K562 (cell line): ENCODE measurements at regions not wholly inside any gene's neighbourhood (a gene's known extent, or its start where the extent isn't known, plus 50 kb on each side); places are given as distances from the start of the nearest gene placed in this dataset.

Source experiments
- CTCF ChIP-seq, 3 experiments: IDR thresholded peaks in 2 of 3; conservative IDR thresholded peaks in 1 of 3; 2 replicates each; pipeline ENCODE4 v1.5.1; 2011 to 2012; ENCODE audit warnings: low read length in 3 of 3, mild to moderate bottlenecking in 3 of 3, control low read depth in 2 of 3, improper control_type of control experiment in 1 of 3, inconsistent platforms in 1 of 3, low read depth in 1 of 3, mixed read lengths in 1 of 3, moderate library complexity in 1 of 3; ENCODE audit not compliant: insufficient read depth in 2 of 3
- DEAF1 ChIP-seq: fragments of 450-650 bp; formaldehyde crosslinking; IDR thresholded peaks from 2 replicates; pipeline ENCODE4 v1.4.0; 2020; ENCODE audit warnings: mild to moderate bottlenecking, moderate library complexity
- FOS ChIP-seq: IDR thresholded peaks from 3 replicates; pipeline ENCODE4 v1.6.1; 2011; ENCODE audit not compliant: insufficient read length; ENCODE audit errors: extremely low read depth
- KAT8 ChIP-seq: fragments of 450-650 bp; IDR thresholded peaks from 2 replicates; pipeline ENCODE4 v1.6.1; 2016; ENCODE audit warnings: low read depth, mild to moderate bottlenecking
- MYC ChIP-seq, 2 experiments: fragments of 250-450 bp in 1 of 2; sonication (Bioruptor Pico) in 1 of 2; IDR thresholded peaks; 2 replicates each; pipeline versions ENCODE4 v1.5.1 to v1.6.1; 2012 to 2021; ENCODE audit warnings: low read depth in 2 of 2, borderline replicate concordance in 1 of 2, improper control_type of control experiment in 1 of 2, low read length in 1 of 2, mild to moderate bottlenecking in 1 of 2, moderate library complexity in 1 of 2
- RAD21 ChIP-seq, 2 experiments: fragments of 250-450 bp in 1 of 2; fragments of 450-650 bp in 1 of 2; sonication (Bioruptor Pico) in 1 of 2; formaldehyde crosslinking in 1 of 2; IDR thresholded peaks in 1 of 2; conservative IDR thresholded peaks in 1 of 2; 2 replicates each; pipeline versions ENCODE4 v1.4.0 to v1.8.0; 2020 to 2022; ENCODE audit warnings: mild to moderate bottlenecking in 2 of 2, moderate library complexity in 1 of 2
- REST ChIP-seq, 2 experiments: fragments of 450-650 bp; formaldehyde crosslinking in 1 of 2; IDR thresholded peaks; 2 replicates each; pipeline versions ENCODE4 v1.4.0 to v1.6.1; 2014 to 2020; ENCODE audit warnings: mild to moderate bottlenecking in 2 of 2, borderline replicate concordance in 1 of 2, low read depth in 1 of 2
- SMC3 ChIP-seq: conservative IDR thresholded peaks from 2 replicates; pipeline ENCODE4 v1.6.1; 2011; ENCODE audit warnings: low read depth, low read length, improper control_type of control experiment; ENCODE audit not compliant: insufficient read depth
- ZNF77 ChIP-seq: fragments of 250-450 bp; sonication (Bioruptor Pico); IDR thresholded peaks from 2 replicates; pipeline ENCODE4 v1.5.0; 2020

GRCh38 chr12:47408171-47408871, 297.5 kb downstream of the RPAP3 start (continued):
- TF ChIP-seq REST (IDR thresholded peaks at IDR 0.05; ENCODE audit: borderline replicate concordance) = peak; percentile 72; the same call in 1 of the 2 replicates
- TF ChIP-seq REST (CRISPR knock-in tag; IDR thresholded peaks at IDR 0.05; ENCODE audit: low read depth) = no peak
- no peak for TF ChIP-seq ZNF77 (CRISPR knock-in tag)
- peak; percentile 67 for TF ChIP-seq SMC3
- TF ChIP-seq FOS = no peak
- TF ChIP-seq RAD21 (CRISPR knock-in tag; conservative IDR thresholded peaks at IDR 0.05 in 1 of 2, IDR thresholded peaks at IDR 0.05 in 1 of 2) = peak; percentile 72 to 87
- TF ChIP-seq MYC (IDR thresholded peaks at IDR 0.05; ENCODE audit: low read depth, low read length) = 0 out of 2 replicates have a peak, but pooled peaks have one; percentile 17
- no peak for TF ChIP-seq MYC (CRISPR knock-in tag; IDR thresholded peaks at IDR 0.05; ENCODE audit: borderline replicate concordance, low read depth)
- TF ChIP-seq CTCF (IDR thresholded peaks at IDR 0.05 in 2 of 3, conservative IDR thresholded peaks at IDR 0.05 in 1 of 3; ENCODE audit: insufficient read depth in 2 of 3, low read depth in 1 of 3, low read length in 3 of 3) = peak; percentile 56 to 71 (median 56)
- TF ChIP-seq KAT8 = no peak
- TF ChIP-seq DEAF1 (CRISPR knock-in tag) = peak; percentile 61
